GM12891 (cell line): ENCODE measurements at regions not wholly inside any gene's neighbourhood (a gene's known extent, or its start where the extent isn't known, plus 50 kb on each side); places are given as distances from the start of the nearest gene placed in this dataset.

Experiments used
- POLR2A ChIP-seq: IDR thresholded peaks from 2 replicates; pipeline ENCODE4 v1.6.1; 2011; ENCODE audit warnings: low read depth, low read length, control low read depth
- POLR2AphosphoS5 ChIP-seq: IDR thresholded peaks from 2 replicates; pipeline ENCODE4 v1.6.1; 2011; ENCODE audit warnings: low read depth, low read length, control low read depth
- POU2F2 ChIP-seq: IDR thresholded peaks from 2 replicates; pipeline ENCODE4 v1.6.1; 2011; ENCODE audit warnings: low read depth, mild to moderate bottlenecking, control low read depth, low read length, moderate library complexity
- SPI1 ChIP-seq: IDR thresholded peaks from 2 replicates; pipeline ENCODE4 v1.6.1; 2011; ENCODE audit warnings: low read depth, low read length, control low read depth
- TAF1 ChIP-seq: IDR thresholded peaks from 2 replicates; pipeline ENCODE4 v1.6.1; 2011; ENCODE audit warnings: low read depth, low read length, control low read depth

- no peak for TF ChIP-seq POU2F2
- no peak for TF ChIP-seq POLR2A
- TF ChIP-seq TAF1 = no peak
- TF ChIP-seq POLR2AphosphoS5 = no peak
- no peak for TF ChIP-seq SPI1
Observed at GRCh38 chr1:83530506-83530905, 468.4 kb downstream of the TTLL7 start.
